HG03457 (cell line): ENCODE measurements at regions not wholly inside any gene's neighbourhood (a gene's known extent, or its start where the extent isn't known, plus 50 kb on each side); places are given as distances from the start of the nearest gene placed in this dataset.

Source experiments
- ATAC-seq: cut with Tn5 transposase; IDR thresholded peaks from one replicate; pipeline ENCODE4 v1.9.1; 2021; ENCODE audit warnings: moderate number of reproducible peaks; ENCODE audit not compliant: unreplicated experiment

- ATAC-seq = no peak
These were observed 346.1 kb downstream of the ZIC1 start for GRCh38 chr3:147755310-147755709.

GRCh38 chr3:147756476-147756875 is 347.3 kb downstream of the ZIC1 start:
- no peak for ATAC-seq

- no peak for ATAC-seq
These were observed 348.7 kb downstream of the ZIC1 start for GRCh38 chr3:147757866-147758265.

- ATAC-seq = no peak
These were observed 349.6 kb downstream of the ZIC1 start for GRCh38 chr3:147758771-147759170.

- ATAC-seq = no peak
These were observed 350.9 kb downstream of the ZIC1 start for GRCh38 chr3:147760085-147760484.

GRCh38 chr3:147760941-147761340 is 351.8 kb downstream of the ZIC1 start:
- no peak for ATAC-seq

GRCh38 chr3:147773116-147773630 is 364.0 kb downstream of the ZIC1 start:
- ATAC-seq = no peak

GRCh38 chr3:147775411-147775810 is 366.2 kb downstream of the ZIC1 start:
- ATAC-seq = no peak

GRCh38 chr3:147775816-147776530 is 366.8 kb downstream of the ZIC1 start:
- ATAC-seq = no peak

GRCh38 chr3:147793841-147794240 is 384.7 kb downstream of the ZIC1 start:
- ATAC-seq = no peak

GRCh38 chr3:147794596-147794995 is 385.4 kb downstream of the ZIC1 start:
- ATAC-seq = no peak

- no peak for ATAC-seq
These were observed 386.3 kb downstream of the ZIC1 start for GRCh38 chr3:147795418-147795817.

- ATAC-seq = no peak
These were observed 387.9 kb downstream of the ZIC1 start for GRCh38 chr3:147797095-147797494.

- no peak for ATAC-seq
These were observed 390.4 kb downstream of the ZIC1 start for GRCh38 chr3:147799601-147800000.

GRCh38 chr3:147807776-147808175 is 398.6 kb downstream of the ZIC1 start:
- no peak for ATAC-seq

GRCh38 chr3:147809206-147809605 is 400.0 kb downstream of the ZIC1 start:
- ATAC-seq = no peak

GRCh38 chr3:147812186-147812911 is 403.2 kb downstream of the ZIC1 start:
- ATAC-seq = no peak

- no peak for ATAC-seq
These were observed 404.1 kb downstream of the ZIC1 start for GRCh38 chr3:147813256-147813655.

GRCh38 chr3:147816752-147817151 is 407.6 kb downstream of the ZIC1 start:
- ATAC-seq = no peak

GRCh38 chr3:147832611-147833010 is 423.4 kb downstream of the ZIC1 start:
- no peak for ATAC-seq

- no peak for ATAC-seq
These were observed 427.2 kb downstream of the ZIC1 start for GRCh38 chr3:147836330-147836729.

GRCh38 chr3:147838652-147839051 is 429.5 kb downstream of the ZIC1 start:
- no peak for ATAC-seq
